Renal cortical epithelial cell (primary cell): ENCODE measurements at regions not wholly inside any gene's neighbourhood (a gene's known extent, or its start where the extent isn't known, plus 50 kb on each side); places are given as distances from the start of the nearest gene placed in this dataset.

Experiments used
- DNase-seq: peaks from one replicate; pipeline ENCODE4 v3.0.0-alpha.2; 2011; ENCODE audit warnings: low read depth

DNA sequence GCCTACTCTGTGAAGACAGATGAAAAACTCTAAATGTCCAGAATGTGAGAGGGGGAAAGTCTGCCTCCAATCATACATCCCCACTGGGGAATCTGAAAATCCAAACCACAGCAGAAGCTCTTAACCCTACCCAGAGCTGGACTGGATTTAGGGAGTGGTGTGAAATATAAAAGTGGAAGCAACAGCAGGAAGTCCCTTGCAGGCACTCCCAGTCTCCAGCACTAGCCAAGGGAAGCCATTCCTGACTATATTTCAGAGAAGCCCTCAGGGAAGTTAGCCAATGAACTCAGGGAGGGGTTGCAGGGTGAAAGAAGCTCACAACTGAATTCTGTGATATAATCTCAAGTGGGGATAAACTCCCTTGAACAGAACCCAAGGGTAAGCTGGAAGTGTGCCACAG is 51.5 kb downstream of the CRPPA start:
- DNase-seq: peak; percentile 11

GRCh38 chr7:16369309-16369708 is 52.0 kb downstream of the CRPPA start:
- peak; percentile 23 for DNase-seq

GRCh38 chr7:16368885-16369284 is 52.5 kb downstream of the CRPPA start:
- peak; percentile 25 for DNase-seq

GRCh38 chr7:16367115-16367514 is 54.2 kb downstream of the CRPPA start:
- no peak for DNase-seq

DNA sequence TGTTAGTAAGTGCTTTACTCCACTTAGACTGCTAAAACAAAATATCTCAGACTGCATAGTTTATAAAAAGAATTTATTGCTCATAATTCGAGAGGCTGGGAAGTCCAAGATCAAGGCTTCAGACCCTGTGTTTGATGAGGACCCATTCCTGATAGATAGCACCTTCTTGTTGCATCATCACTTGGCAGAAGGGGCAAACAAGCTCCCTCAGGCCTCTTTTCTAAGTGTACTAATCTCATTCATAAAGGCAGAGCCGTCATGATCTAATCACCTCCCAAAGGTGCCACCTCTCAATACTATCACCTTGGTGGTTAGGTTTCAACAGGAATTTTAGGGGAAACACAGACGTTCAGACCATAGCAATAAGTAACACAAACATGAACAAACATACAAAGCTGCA is 55.4 kb downstream of the CRPPA start:
- DNase-seq: no peak

DNA sequence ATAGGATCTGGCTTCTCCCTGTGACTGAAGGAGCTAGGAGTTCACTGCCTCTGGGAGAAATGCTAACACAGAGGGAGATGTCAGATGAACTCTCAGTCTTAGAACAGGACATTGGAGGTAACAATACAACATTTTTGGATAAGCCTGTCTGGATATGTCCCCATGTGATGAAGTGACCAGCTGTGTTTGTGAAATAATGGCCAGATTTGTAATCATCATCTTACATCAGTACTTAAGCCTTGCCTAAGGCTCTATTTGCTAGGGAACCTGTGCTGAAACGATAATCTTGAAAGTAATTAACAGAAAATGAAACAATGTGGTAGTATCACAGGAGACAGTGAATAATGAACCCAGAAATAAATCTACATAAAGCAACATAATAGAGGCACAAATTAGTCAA is 56.2 kb downstream of the CRPPA start:
- DNase-seq: peak; percentile 56

GRCh38 chr7:16359216-16359615 is 62.1 kb downstream of the CRPPA start:
- no peak for DNase-seq

DNA sequence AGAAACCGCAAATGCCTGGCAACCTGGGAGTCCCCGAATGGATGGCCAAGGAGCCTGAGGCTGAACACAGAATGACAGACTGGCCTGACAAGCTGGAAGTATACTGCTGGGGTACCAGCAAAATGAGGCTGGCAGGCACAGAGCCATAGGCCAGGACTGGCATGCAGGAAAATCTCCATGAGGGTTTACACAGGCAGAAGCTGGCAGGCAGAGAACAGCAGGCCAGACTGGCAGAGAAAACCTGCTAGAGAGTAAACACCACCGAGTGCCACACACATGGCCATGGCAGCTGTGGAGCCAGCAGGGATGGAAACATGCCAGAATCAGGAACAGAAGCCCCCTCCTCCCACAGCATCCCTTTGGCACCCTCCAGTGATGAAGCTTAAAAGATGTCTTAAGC is 63.4 kb downstream of the CRPPA start:
- no peak for DNase-seq

- no peak for DNase-seq
Measured at GRCh38 chr7:16357474-16357873, 63.9 kb downstream of the CRPPA start.

DNA sequence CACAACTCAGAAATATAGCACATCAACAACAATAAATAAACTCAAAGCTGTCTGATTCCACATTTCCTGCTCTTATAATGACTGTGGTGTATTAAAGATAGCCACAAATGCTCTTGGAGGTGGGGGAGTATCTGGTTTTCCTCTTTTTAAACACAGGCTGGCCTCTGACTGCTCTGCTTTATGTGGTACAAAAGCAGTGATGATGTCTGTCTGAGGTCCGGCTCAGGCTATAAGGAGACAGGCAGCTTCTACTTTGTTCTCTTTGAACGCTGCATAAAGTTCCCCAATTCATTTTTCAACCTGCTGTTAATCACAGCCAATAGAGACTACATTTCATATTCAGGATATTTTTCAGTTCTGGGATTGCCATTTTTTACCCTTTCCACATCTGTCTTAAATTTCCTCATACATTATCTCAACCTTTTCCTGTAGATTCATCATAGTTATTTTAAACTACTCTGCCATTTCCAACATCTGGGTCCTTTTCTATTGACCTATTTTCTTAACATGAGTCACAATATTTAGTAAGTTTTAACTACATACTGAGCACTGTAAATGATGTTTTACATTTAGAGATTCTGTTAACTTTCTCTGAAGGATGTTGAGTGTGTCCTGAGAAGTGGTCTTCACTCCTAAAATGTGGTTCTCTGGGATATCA is 64.9 kb downstream of the CRPPA start:
- no peak for DNase-seq

DNA sequence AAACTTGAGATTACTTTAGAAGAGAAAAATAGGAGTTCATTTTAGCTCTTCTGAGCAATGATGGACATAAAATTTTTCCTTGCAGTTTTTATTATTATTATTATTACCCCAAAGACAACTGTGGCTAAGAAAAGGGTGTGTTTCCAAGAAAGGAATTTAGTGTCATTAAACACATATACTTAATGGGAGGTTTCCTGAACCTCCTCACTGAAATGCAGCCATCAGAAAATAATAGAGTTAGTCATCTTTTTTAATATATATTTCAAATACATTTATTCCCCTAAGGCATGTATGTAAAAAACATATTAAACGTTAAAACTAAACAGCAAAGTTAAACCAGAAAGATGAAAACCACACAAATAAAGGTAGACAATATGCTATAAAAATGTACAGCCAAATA is 66.8 kb downstream of the CRPPA start:
- no peak for DNase-seq

DNA sequence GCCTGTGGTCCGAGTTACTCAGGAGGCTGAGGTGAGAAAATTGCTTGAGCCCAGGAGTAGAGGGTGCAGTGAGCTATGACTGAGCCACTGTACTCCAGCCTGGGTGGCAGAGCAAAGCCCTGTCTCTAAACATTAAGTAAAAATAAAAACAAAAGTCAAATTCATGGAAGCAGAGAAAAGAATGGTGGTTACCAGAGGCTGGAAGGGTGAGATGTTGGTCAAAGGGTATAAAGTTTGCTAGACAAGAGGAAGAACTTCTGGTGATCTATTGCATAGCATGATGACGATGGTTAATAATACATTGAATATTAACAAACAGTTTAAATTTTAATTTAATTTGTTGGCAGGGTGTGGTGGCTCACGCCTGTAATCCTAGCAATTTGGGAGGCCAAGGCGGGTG is 68.1 kb downstream of the CRPPA start:
- DNase-seq: no peak

- no peak for DNase-seq
Measured at GRCh38 chr7:16350634-16351033, 70.7 kb downstream of the CRPPA start.

GRCh38 chr7:16348251-16348650 is 73.1 kb downstream of the CRPPA start:
- DNase-seq: no peak

- DNase-seq: peak; percentile 51
Measured at GRCh38 chr7:16347827-16348192, 73.5 kb downstream of the CRPPA start.

- peak; percentile 43 for DNase-seq
Measured at GRCh38 chr7:16347066-16347826, 74.1 kb downstream of the CRPPA start.

- DNase-seq: peak; percentile 97
Measured at GRCh38 chr7:16345979-16346958, 75.1 kb downstream of the CRPPA start.

DNA sequence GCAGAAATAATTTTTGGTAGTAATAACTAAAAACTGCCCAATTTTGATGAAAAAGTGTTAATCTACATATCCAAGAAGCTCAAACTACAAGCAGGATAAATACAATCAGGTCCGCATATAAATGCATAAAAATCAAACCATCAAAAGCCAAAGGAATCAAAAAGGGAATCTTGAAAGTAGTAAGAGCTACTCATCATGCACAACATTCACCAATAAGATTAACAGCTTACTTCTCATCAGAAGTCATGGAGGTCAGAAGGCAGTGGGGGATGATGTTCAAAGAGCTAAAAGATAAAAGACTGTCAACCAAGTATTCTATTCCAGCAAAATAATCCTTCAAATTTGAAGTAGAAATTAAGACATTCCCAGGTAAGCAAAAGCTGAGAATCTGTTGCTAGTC is 76.4 kb downstream of the CRPPA start:
- peak; percentile 9 for DNase-seq

- DNase-seq: no peak
Measured at GRCh38 chr7:16343612-16344011, 77.7 kb downstream of the CRPPA start.

DNA sequence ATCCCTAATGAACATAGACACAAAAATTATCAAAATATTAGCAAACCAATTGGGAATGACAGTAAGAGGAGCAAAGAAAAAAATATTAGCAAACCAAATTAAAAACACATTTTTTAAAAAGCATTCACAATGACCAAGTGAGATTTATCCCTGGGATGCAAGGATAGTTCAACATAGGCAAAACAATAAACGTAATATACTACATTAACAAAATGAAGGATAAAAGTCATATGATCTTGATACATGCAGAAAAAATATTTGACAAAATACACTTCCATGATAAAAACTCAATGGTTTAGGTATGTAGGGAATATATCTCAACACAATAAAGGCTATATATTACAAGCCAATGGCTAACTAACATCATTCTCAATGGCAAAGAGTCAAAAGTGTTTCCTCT is 83.3 kb downstream of the CRPPA start:
- DNase-seq: no peak

DNA sequence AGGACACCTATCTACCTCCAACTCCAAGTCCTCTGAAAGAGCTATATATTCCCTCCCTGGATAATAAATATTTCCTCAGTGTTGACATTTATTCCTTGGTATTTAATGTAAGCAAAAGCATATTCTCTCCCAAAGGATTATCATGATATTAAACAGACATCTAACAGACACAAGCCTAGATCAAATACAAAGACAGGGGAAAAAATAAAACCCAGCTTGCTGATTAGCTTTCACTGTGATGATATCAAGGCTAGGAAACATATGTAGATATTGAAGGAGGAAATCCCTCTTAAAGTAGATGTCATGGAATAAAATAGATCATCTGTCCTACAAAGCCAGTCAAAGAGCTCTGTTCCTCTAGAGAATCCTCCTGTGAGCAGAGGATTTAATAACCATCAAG is 95.2 kb downstream of the CRPPA start:
- no peak for DNase-seq

GRCh38 chr7:16323313-16323712 is 98.0 kb downstream of the CRPPA start:
- DNase-seq: no peak
